GM12875 (cell line): ENCODE measurements at regions not wholly inside any gene's neighbourhood (a gene's known extent, or its start where the extent isn't known, plus 50 kb on each side); places are given as distances from the start of the nearest gene placed in this dataset.

Experiments
- H3K4me3 ChIP-seq: one replicate; pipeline ENCODE4 v1.5.1; 2011; ENCODE audit warnings: low read depth, low read length, control low read depth
- TF ChIP-seq, protein P1 (sequence below): IDR thresholded peaks from 2 replicates; pipeline ENCODE4 v1.5.1; 2011; ENCODE audit warnings: low read depth, mild to moderate bottlenecking, control low read depth, inconsistent platforms, low read length, moderate library complexity, borderline replicate concordance; ENCODE audit not compliant: insufficient read depth

DNA sequence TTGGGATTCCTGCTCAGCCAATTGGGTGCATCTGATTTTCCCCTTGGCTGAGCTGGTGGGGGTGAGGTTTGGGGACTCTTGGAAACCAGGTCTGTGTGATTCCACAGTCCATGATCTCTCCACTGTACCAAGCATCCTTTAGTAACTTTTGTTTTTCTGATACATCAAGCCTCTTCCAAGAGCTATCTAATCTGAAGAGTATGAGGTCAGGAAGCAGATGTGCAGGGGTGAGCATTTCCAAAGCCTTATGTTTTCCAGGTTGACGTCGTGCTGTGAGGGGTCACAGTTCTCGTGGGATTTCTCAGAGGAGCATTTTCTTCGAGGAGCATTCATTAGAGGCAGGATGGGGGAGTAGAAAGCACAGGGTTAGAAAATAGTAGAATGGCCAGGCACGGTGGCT, 95.3 kb downstream of the KLF4 start:
- no peak overlapping the region for H3K4me3 ChIP-seq
- TF ChIP-seq, protein P1, sequence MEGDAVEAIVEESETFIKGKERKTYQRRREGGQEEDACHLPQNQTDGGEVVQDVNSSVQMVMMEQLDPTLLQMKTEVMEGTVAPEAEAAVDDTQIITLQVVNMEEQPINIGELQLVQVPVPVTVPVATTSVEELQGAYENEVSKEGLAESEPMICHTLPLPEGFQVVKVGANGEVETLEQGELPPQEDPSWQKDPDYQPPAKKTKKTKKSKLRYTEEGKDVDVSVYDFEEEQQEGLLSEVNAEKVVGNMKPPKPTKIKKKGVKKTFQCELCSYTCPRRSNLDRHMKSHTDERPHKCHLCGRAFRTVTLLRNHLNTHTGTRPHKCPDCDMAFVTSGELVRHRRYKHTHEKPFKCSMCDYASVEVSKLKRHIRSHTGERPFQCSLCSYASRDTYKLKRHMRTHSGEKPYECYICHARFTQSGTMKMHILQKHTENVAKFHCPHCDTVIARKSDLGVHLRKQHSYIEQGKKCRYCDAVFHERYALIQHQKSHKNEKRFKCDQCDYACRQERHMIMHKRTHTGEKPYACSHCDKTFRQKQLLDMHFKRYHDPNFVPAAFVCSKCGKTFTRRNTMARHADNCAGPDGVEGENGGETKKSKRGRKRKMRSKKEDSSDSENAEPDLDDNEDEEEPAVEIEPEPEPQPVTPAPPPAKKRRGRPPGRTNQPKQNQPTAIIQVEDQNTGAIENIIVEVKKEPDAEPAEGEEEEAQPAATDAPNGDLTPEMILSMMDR = no peak

DNA sequence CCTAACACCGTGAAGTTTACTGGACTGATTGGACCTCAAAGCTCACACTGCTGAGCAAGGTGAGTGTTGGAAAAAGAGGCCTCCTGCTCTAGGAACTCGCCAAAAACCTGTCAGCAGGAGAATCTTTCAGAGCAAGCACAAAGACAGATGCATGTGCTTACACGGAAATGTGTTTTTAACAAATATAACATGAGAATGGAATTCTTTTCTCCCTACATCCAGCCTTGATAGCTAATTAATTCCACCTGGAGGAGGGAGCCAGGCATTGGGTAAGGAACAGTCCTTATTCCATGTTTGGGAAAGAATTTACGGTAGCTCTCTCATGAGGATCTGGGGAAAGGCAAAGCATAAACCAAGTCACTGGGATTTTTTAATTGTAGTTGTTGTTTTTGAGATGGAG, 98.8 kb downstream of the KLF4 start:
- TF ChIP-seq, protein P1 = no peak
- no peak overlapping the region for H3K4me3 ChIP-seq

DNA sequence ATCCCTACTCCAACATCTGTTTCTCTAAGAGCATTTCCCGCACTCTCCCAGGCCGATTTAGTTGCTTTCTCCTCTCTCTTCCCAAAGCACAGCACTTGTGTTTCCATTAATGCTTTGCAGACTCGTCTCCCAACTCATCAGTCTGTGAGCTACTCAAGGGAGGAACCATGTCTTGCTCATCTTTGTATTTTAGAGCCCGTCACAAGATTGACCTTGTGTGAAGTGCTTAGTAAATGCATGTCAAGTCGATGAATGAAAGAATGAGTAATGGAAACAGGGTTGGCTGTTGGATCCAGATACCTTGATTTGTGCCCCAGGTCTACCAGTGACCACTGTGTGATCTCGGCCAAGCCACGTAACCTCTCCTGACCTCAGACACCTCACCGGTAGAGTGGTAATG, 99.3 kb downstream of the KLF4 start:
- H3K4me3 ChIP-seq = no peak overlapping the region
- TF ChIP-seq, protein P1 = no peak

DNA sequence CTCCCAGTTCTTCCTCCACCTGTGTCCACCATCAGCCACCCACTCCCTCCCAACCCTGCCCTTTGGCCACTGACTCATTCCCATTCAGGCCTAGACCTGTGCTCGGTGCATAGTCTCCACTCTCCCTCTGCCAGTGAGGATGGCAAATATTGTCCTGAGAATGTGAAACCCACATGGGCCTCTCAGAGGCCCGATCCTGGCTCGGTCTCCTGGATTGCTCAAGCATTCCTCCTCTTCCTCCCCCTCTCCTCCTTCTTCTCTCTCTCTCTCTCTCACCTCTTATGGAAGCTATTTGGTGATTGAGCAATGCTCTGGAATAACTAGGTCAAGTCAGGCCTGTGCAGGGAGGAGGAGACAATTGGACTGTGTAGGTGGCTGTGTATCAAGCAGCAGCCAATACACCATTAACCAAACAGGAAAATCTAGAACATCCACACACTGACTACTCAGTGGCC, 99.9 kb downstream of the KLF4 start:
- no peak overlapping the region for H3K4me3 ChIP-seq
- TF ChIP-seq, protein P1 = no peak

DNA sequence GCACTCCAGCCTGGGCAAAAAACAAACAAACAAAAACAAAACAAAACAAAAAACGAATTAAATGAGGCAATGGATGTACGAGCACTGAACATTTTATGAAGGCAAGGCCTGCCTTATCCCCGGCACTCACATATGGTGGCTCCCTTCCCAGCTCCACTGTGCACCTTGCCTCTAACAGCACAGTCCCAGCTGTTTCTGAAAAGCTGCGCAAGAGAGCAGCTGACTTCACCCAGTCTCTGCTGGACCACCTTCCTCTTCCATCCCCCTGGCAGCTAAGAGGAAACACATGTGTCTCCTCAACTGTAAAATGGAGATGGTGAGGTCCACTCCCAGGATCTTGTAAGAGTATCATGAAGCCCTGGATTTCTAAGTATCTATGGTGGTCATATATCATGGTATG, 100.7 kb downstream of the KLF4 start:
- TF ChIP-seq, protein P1 = no peak

DNA sequence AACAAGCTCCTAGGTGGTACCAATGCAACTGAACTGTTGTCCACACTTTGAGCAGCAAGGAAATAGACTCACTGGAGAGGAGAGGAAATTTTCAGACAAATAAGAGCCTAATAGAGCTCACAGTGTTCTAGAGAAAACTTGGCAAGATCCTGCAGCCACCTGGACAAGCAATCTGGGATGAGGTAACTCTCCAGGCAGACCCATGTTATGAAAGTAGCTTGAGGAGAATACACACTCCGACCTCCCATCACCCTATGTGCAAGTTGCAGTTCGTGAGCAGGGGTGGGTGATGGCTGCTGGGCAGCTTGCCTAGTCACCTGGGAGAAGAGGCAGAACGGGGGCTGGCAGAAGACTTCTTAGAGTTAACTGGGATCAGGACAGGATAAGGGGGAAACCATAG, 102.2 kb downstream of the KLF4 start:
- TF ChIP-seq, protein P1 = no peak

More for the DNA sequence above, 100.7 kb downstream of the KLF4 start:
- no peak overlapping the region for H3K4me3 ChIP-seq

DNA sequence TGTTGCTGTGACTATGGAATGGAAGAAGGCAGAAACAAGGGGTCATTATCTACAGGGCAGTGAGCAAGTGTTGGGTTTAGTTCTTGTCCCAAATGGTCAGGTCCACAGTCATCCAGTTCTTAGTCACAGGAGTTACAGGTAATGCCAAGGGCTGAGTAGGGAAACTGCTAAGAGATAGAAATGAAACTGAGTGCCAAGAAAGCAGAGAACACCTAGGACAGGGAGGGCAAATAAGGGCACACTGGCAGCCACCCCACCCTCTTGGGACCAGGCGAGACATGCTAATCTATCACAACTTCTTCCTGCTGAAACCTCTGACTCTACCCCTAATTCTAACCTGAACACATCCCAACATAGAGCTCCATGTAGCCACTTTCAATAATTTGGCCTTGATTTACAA, 103.2 kb downstream of the KLF4 start:
- no peak overlapping the region for H3K4me3 ChIP-seq
- TF ChIP-seq, protein P1 = no peak

More for the DNA sequence above, 102.2 kb downstream of the KLF4 start:
- H3K4me3 ChIP-seq = no peak overlapping the region
